ENCODE measurements at regions not wholly inside any gene's neighbourhood (a gene's known extent, or its start where the extent isn't known, plus 50 kb on each side); places are given as distances from the start of the nearest gene placed in this dataset.

DNA sequence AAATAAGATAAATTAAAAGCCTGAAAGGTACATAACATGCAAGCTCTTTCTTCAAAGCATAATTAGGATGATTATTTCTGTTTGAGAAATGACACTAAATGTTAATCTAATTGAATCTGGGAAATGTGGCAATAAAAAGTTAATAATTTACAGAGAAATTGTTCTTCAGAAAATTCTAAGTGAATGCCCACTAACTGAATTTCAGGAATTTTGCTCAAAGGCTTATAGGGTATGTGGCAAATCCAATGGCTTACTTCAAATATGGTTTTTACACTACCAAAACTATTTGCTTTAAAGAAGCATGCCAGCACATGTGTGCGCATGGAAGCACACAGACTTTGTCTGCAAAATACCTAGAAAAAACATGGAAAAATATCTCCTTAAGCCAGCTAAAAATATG is 186.6 kb upstream of the FOXD3 start:
- TF ChIP-seq, protein P1, sequence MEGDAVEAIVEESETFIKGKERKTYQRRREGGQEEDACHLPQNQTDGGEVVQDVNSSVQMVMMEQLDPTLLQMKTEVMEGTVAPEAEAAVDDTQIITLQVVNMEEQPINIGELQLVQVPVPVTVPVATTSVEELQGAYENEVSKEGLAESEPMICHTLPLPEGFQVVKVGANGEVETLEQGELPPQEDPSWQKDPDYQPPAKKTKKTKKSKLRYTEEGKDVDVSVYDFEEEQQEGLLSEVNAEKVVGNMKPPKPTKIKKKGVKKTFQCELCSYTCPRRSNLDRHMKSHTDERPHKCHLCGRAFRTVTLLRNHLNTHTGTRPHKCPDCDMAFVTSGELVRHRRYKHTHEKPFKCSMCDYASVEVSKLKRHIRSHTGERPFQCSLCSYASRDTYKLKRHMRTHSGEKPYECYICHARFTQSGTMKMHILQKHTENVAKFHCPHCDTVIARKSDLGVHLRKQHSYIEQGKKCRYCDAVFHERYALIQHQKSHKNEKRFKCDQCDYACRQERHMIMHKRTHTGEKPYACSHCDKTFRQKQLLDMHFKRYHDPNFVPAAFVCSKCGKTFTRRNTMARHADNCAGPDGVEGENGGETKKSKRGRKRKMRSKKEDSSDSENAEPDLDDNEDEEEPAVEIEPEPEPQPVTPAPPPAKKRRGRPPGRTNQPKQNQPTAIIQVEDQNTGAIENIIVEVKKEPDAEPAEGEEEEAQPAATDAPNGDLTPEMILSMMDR (IDR thresholded peaks at IDR 0.05) = no peak
- TF ChIP-seq POLR2A (IDR thresholded peaks at IDR 0.05) (no peak), POLR2AphosphoS5 (IDR thresholded peaks at IDR 0.05) (no peak), EP300 (IDR thresholded peaks at IDR 0.05) (no peak)

Data from suprapubic skin (tissue), 4 donors.